H1 (cell line): ENCODE measurements at regions not wholly inside any gene's neighbourhood (a gene's known extent, or its start where the extent isn't known, plus 50 kb on each side); places are given as distances from the start of the nearest gene placed in this dataset.

Experiments
- CTCF ChIA-PET: fragments of 300-600 bp; sonication (Branson Sonifier 250); formaldehyde crosslinking; loops from one replicate; lab custom pipeline; 2021; ENCODE audit not compliant: partially characterized antibody; lab: Charles Lee
- POLR2A ChIA-PET: fragments of 300-600 bp; sonication (Branson Sonifier 250); formaldehyde crosslinking; loops from one replicate; lab custom pipeline; 2021; ENCODE audit warnings: inconsistent platforms; ENCODE audit not compliant: partially characterized antibody; lab: Charles Lee
- DNase-seq, 2 experiments: peaks; one replicate each; pipeline versions ENCODE4 v3.0.0 to v3.0.0-alpha.2; 2010 to 2022; ENCODE audit warnings: low spot score in 2 of 2, low read depth in 1 of 2, mixed read lengths in 1 of 2
- FAIRE-seq: peaks from 2 replicates; lab custom pipeline; 2011; peaks lifted over from hg19 to GRCh38; lab: Jason Lieb, UNC
- H2AFZ ChIP-seq: 2 replicates; pipeline ENCODE4 v1.8.1; 2012; ENCODE audit warnings: low read length, inconsistent platforms
- H2AK5ac ChIP-seq: 2 replicates; pipeline ENCODE4 v1.6.1; 2013; ENCODE audit warnings: low read depth, low read length
- H2BK120ac ChIP-seq: replicated peaks from 2 replicates; pipeline ENCODE3; 2013; ENCODE audit warnings: low read depth, low read length, inconsistent platforms
- H2BK12ac ChIP-seq: 2 replicates; pipeline ENCODE4 v1.6.1; 2013; ENCODE audit warnings: low read depth, low read length
- H2BK15ac ChIP-seq: 2 replicates; pipeline ENCODE4 v1.6.1; 2013; ENCODE audit warnings: low read length
- H2BK20ac ChIP-seq: 2 replicates; pipeline ENCODE4 v1.6.1; 2013; ENCODE audit warnings: low read length
- H2BK5ac ChIP-seq: 2 replicates; pipeline ENCODE4 v1.6.1; 2013; ENCODE audit warnings: low read depth, low read length
- H3K14ac ChIP-seq: 2 replicates; pipeline ENCODE4 v1.6.1; 2013; ENCODE audit warnings: inconsistent platforms; ENCODE audit not compliant: insufficient read length
- H3K18ac ChIP-seq: 2 replicates; pipeline ENCODE4 v1.6.1; 2013; ENCODE audit warnings: low read length; ENCODE audit errors: extremely low read depth
- H3K23ac ChIP-seq: 2 replicates; pipeline ENCODE4 v1.6.1; 2013; ENCODE audit warnings: inconsistent platforms; ENCODE audit not compliant: insufficient read length
- H3K23me2 ChIP-seq: 2 replicates; pipeline ENCODE4 v1.6.1; 2013; ENCODE audit warnings: low read depth, low read length
- H3K27ac ChIP-seq: 2 replicates; pipeline ENCODE4 v1.6.1; 2011; ENCODE audit warnings: low read depth, low read length, inconsistent platforms
- H3K27me3 ChIP-seq, 4 experiments: replicated peaks in 1 of 4; 1 replicate in 1 of 4; 2 replicates in 3 of 4; pipeline versions ENCODE4 v1.6.1 to v1.8.1; 2011 to 2013; ENCODE audit warnings: low read length in 3 of 4, mild to moderate bottlenecking in 3 of 4, inconsistent platforms in 2 of 4, mixed read lengths in 2 of 4, moderate library complexity in 1 of 4; ENCODE audit not compliant: control insufficient read depth in 3 of 4, insufficient read depth in 3 of 4; ENCODE audit errors: extremely low read depth in 1 of 4
- H3K36me3 ChIP-seq, 4 experiments: 2 replicates each; pipeline versions ENCODE4 v1.6.1 to v1.8.1; 2011 to 2013; ENCODE audit warnings: mild to moderate bottlenecking in 4 of 4, low read length in 3 of 4, moderate library complexity in 2 of 4, control low read depth in 1 of 4, inconsistent platforms in 1 of 4; ENCODE audit not compliant: insufficient read depth in 4 of 4, control insufficient read depth in 2 of 4
- H3K4ac ChIP-seq: replicated peaks from 2 replicates; pipeline ENCODE3; 2013; ENCODE audit warnings: low read length, low read depth, mixed read lengths, inconsistent platforms; ENCODE audit not compliant: insufficient read length
- H3K4me1 ChIP-seq, 4 experiments: replicated peaks in 1 of 4; 1 replicate in 1 of 4; 2 replicates in 3 of 4; pipeline versions ENCODE4 v1.6.1 to v1.8.1; 2011 to 2013; ENCODE audit warnings: low read length in 3 of 4, inconsistent platforms in 2 of 4, mixed read lengths in 1 of 4; ENCODE audit not compliant: insufficient read depth in 4 of 4, control insufficient read depth in 3 of 4
- H3K4me2 ChIP-seq, 2 experiments: 2 replicates each; pipeline versions ENCODE4 v1.6.1 to v1.8.1; 2011 to 2013; ENCODE audit warnings: low read depth in 2 of 2, low read length in 2 of 2, control low read depth in 1 of 2, inconsistent platforms in 1 of 2, mild to moderate bottlenecking in 1 of 2; ENCODE audit not compliant: insufficient read depth in 1 of 2
- H3K4me3 ChIP-seq, 4 experiments: fragments of 200-600, 300-600 bp in 1 of 4; sonication (generic), shearing (Covaris generic), sonication (Bioruptor Twin) in 1 of 4; 2 replicates each; pipeline versions ENCODE4 v1.5.1 to v1.8.1; 2011 to 2016; ENCODE audit warnings: low read length in 4 of 4, low read depth in 3 of 4, control low read depth in 2 of 4, inconsistent platforms in 2 of 4, mild to moderate bottlenecking in 2 of 4, mixed read lengths in 1 of 4, moderate library complexity in 1 of 4; ENCODE audit not compliant: insufficient read depth in 2 of 4; ENCODE audit errors: extremely low read depth in 1 of 4
- H3K56ac ChIP-seq: replicated peaks from 2 replicates; pipeline ENCODE3; 2013; ENCODE audit warnings: low read depth, mild to moderate bottlenecking, mixed read lengths, low read length, inconsistent platforms; ENCODE audit not compliant: insufficient read length
- H3K79me1 ChIP-seq: 2 replicates; pipeline ENCODE4 v1.6.1; 2013; ENCODE audit warnings: low read depth, low read length, control low read depth
- H3K79me2 ChIP-seq, 2 experiments: 2 replicates each; pipeline versions ENCODE4 v1.6.1 to v1.8.1; 2012 to 2013; ENCODE audit warnings: low read length in 2 of 2, mild to moderate bottlenecking in 2 of 2, inconsistent platforms in 1 of 2; ENCODE audit not compliant: insufficient read depth in 2 of 2, control insufficient read depth in 1 of 2
- H3K9ac ChIP-seq, 4 experiments: replicated peaks in 1 of 4; 1 replicate in 1 of 4; 2 replicates in 3 of 4; pipeline versions ENCODE4 v1.6.1 to v1.8.1; 2011 to 2013; ENCODE audit warnings: low read depth in 3 of 4, low read length in 3 of 4, control low read depth in 2 of 4, mild to moderate bottlenecking in 2 of 4, moderate library complexity in 2 of 4, inconsistent platforms in 1 of 4; ENCODE audit errors: extremely low read depth in 1 of 4
- H3K9me3 ChIP-seq, 2 experiments: 2 replicates each; pipeline versions ENCODE4 v1.6.1 to v1.8.1; 2012 to 2013; ENCODE audit warnings: mild to moderate bottlenecking in 2 of 2, moderate library complexity in 2 of 2, control low read depth in 1 of 2, inconsistent platforms in 1 of 2, low read depth in 1 of 2, low read length in 1 of 2, mixed read lengths in 1 of 2; ENCODE audit not compliant: insufficient read depth in 2 of 2
- H4K20me1 ChIP-seq, 2 experiments: replicated peaks in 1 of 2; 2 replicates each; pipeline versions ENCODE3 to v1.8.1; 2011 to 2013; ENCODE audit warnings: inconsistent platforms in 2 of 2, low read length in 2 of 2, mild to moderate bottlenecking in 1 of 2; ENCODE audit not compliant: insufficient read depth in 2 of 2, control insufficient read depth in 1 of 2
- H4K5ac ChIP-seq: 2 replicates; pipeline ENCODE4 v1.6.1; 2013; ENCODE audit warnings: low read length, low read depth, mixed read lengths, inconsistent platforms; ENCODE audit not compliant: insufficient read length
- H4K8ac ChIP-seq: 2 replicates; pipeline ENCODE4 v1.8.0; 2013; ENCODE audit warnings: mild to moderate bottlenecking, moderate library complexity, low read length, inconsistent platforms; ENCODE audit not compliant: insufficient read depth; ENCODE audit errors: extremely low read depth
- H4K91ac ChIP-seq: replicated peaks from 2 replicates; pipeline ENCODE3; 2013; ENCODE audit warnings: low read length, mixed read lengths, inconsistent platforms; ENCODE audit not compliant: insufficient read length
- BACH1 ChIP-seq: IDR thresholded peaks from 2 replicates; pipeline ENCODE4 v1.6.1; 2012; ENCODE audit warnings: low read length, improper control_type of control experiment
- CEBPB ChIP-seq: IDR thresholded peaks from 2 replicates; pipeline ENCODE4 v1.6.1; 2012; ENCODE audit warnings: low read depth, low read length
- EGR1 ChIP-seq: IDR thresholded peaks from 2 replicates; pipeline ENCODE4 v1.6.1; 2011; ENCODE audit warnings: low read depth, low read length, borderline replicate concordance
- EP300 ChIP-seq, 2 experiments: IDR thresholded peaks; 1 replicate in 1 of 2; 2 replicates in 1 of 2; pipeline ENCODE4 v1.6.1; 2011 to 2012; ENCODE audit warnings: low read depth in 2 of 2, low read length in 2 of 2, mild to moderate bottlenecking in 2 of 2, borderline replicate concordance in 1 of 2, inconsistent platforms in 1 of 2, moderate library complexity in 1 of 2
- EZH2 ChIP-seq: fragments of 200-600 bp; sonication (generic); IDR thresholded peaks from 2 replicates; pipeline ENCODE4 v1.7.1; 2012; ENCODE audit warnings: low read depth, mild to moderate bottlenecking, moderate library complexity, low read length, inconsistent platforms; ENCODE audit not compliant: severe bottlenecking
- GTF2F1 ChIP-seq: IDR thresholded peaks from 2 replicates; pipeline ENCODE4 v1.6.1; 2012; ENCODE audit warnings: low read depth, low read length, improper control_type of control experiment, borderline replicate concordance
- KDM5A ChIP-seq: fragments of 200-600 bp; IDR thresholded peaks from 2 replicates; pipeline ENCODE4 v1.7.1; 2012; ENCODE audit warnings: mild to moderate bottlenecking, low read length, inconsistent platforms, mixed read lengths
- MAFK ChIP-seq: IDR thresholded peaks from 2 replicates; pipeline ENCODE4 v1.6.1; 2012; ENCODE audit warnings: low read depth, mild to moderate bottlenecking, improper control_type of control experiment, low read length
- POLR2A ChIP-seq, 2 experiments: IDR thresholded peaks; 1 replicate in 1 of 2; 2 replicates in 1 of 2; pipeline ENCODE4 v1.6.1; 2011; ENCODE audit warnings: low read depth in 2 of 2, low read length in 2 of 2, mild to moderate bottlenecking in 2 of 2; ENCODE audit errors: control extremely low read depth in 1 of 2
- RAD21 ChIP-seq, 2 experiments: IDR thresholded peaks in 1 of 2; conservative IDR thresholded peaks in 1 of 2; 2 replicates each; pipeline ENCODE4 v1.6.1; 2011; ENCODE audit warnings: low read depth in 2 of 2, low read length in 2 of 2, improper control_type of control experiment in 1 of 2, inconsistent platforms in 1 of 2, mild to moderate bottlenecking in 1 of 2, moderate library complexity in 1 of 2
- RXRA ChIP-seq: IDR thresholded peaks from 2 replicates; pipeline ENCODE4 v1.6.1; 2011; ENCODE audit warnings: low read depth, mild to moderate bottlenecking, low read length, moderate library complexity; ENCODE audit not compliant: insufficient read depth
- TBP ChIP-seq: IDR thresholded peaks from 2 replicates; pipeline ENCODE4 v1.6.1; 2011; ENCODE audit warnings: low read depth, low read length, improper control_type of control experiment
- USF2 ChIP-seq: IDR thresholded peaks from 2 replicates; pipeline ENCODE4 v1.6.1; 2011; ENCODE audit warnings: low read length, improper control_type of control experiment
- WGBS, 2 experiments: shearing (Covaris generic) in 1 of 2; methylation state at CpG; one replicate each; pipeline versions ENCODE4 v1.1.6 to v1.1.7; 2013 to 2015; ENCODE audit warnings: low lambda C conversion rate in 2 of 2, mixed read lengths in 2 of 2, inconsistent platforms in 1 of 2, low coverage in 1 of 2, missing lambda C conversion rate in 1 of 2; ENCODE audit not compliant: insufficient replicate concordance in 2 of 2, insufficient coverage in 1 of 2, insufficient read length in 1 of 2; ENCODE audit errors: extremely low coverage in 1 of 2, missing lambda C conversion rate in 1 of 2; 5-methylcytosine and 5-hydroxymethylcytosine counted together

- Histone ChIP-seq H2BK120ac (no peak overlapping the region), H3K4me2 (no peak overlapping the region), H4K8ac (no peak overlapping the region), H3K9me3 (no peaks in the 10 kb centered on the region), H3K27me3 (no peaks in the 10 kb centered on the region), H3K14ac (no peak overlapping the region), H2AK5ac (no peak overlapping the region), H3K23me2 (no peaks in the 10 kb centered on the region; the same call in 1 of the 2 replicates), H4K20me1 (no peaks in the 10 kb centered on the region), H4K5ac (no peak overlapping the region), H3K27ac (no peak overlapping the region), H2AFZ (no peak overlapping the region), H3K4me1 (peaks cover 0 to 6% (median 1%) of the 10 kb centered on the region in 4 experiments; a peak in 2 of 7 replicates), H3K56ac (no peak overlapping the region), H3K36me3 (no peaks in the 10 kb centered on the region), H2BK15ac (no peak overlapping the region), H2BK5ac (no peak overlapping the region), H3K4me3 (no peak overlapping the region), H3K23ac (no peak overlapping the region), H4K91ac (no peak overlapping the region), H3K9ac (no peak overlapping the region), H3K4ac (no peak overlapping the region), H3K79me1 (no peaks in the 10 kb centered on the region), H2BK20ac (no peak overlapping the region), H3K18ac (no peak overlapping the region), H3K79me2 (no peaks in the 10 kb centered on the region), H2BK12ac (no peak overlapping the region)
- POLR2A ChIA-PET: no interaction called here
- CTCF ChIA-PET: interaction anchor here (0.8 kb wide), 1 partner anchor 65 kb away, joined by 3 read pairs; no protein-coding TSS in a partner anchor
- FAIRE-seq (no peak), DNase-seq (no peak)
- 94% methylated on average over 1 of the region's 1 CpG; no CpG with 5 or more reads in 1 of the 2 experiments for WGBS, 2 experiments
- no peak for TF ChIP-seq EGR1
- TF ChIP-seq BACH1: no peak
- TF ChIP-seq MAFK: no peak
- TF ChIP-seq POLR2A (IDR thresholded peaks at IDR 0.05; ENCODE audit: control extremely low read depth in 1 of 2, low read depth in 2 of 2, low read length in 2 of 2): no peak
- TF ChIP-seq TBP: no peak
- no peak for TF ChIP-seq CEBPB
- no peak for TF ChIP-seq KDM5A
- TF ChIP-seq RAD21 (IDR thresholded peaks at IDR 0.05 in 1 of 2, conservative IDR thresholded peaks at IDR 0.05 in 1 of 2; ENCODE audit: low read depth in 2 of 2, low read length in 2 of 2): no peak
- TF ChIP-seq GTF2F1: no peak
- no peak for TF ChIP-seq RXRA
- TF ChIP-seq EZH2: no peak
- TF ChIP-seq USF2: no peak
- no peak for TF ChIP-seq EP300 (IDR thresholded peaks at IDR 0.05; ENCODE audit: borderline replicate concordance in 1 of 2, low read depth in 2 of 2, low read length in 2 of 2)
Observed at GRCh38 chr1:115530407-115530806, 111.4 kb upstream of the VANGL1 start.
